Kasumi-1 (cell line): ENCODE measurements at regions not wholly inside any gene's neighbourhood (a gene's known extent, or its start where the extent isn't known, plus 50 kb on each side); places are given as distances from the start of the nearest gene placed in this dataset.
A peak's percentile ranks its signal among the peaks of the same experiment; 100 is the strongest.
"Not testable (repeated sequence)": the region's sequence is repeated elsewhere in the genome, so short reads cannot be mapped to it uniquely, and the experiment has no call there.

Experiments
- DNase-seq, 2 experiments: peaks; one replicate each; lab custom pipeline; 2025; lab: John Stamatoyannopoulos, UW

GRCh38 chr15:66635817-66636216 is 66.2 kb upstream of the SMAD6 start:
- no peak for DNase-seq

- DNase-seq = not testable (repeated sequence)
Observed at GRCh38 chr15:66637044-66637443, 65.0 kb upstream of the SMAD6 start.

DNA sequence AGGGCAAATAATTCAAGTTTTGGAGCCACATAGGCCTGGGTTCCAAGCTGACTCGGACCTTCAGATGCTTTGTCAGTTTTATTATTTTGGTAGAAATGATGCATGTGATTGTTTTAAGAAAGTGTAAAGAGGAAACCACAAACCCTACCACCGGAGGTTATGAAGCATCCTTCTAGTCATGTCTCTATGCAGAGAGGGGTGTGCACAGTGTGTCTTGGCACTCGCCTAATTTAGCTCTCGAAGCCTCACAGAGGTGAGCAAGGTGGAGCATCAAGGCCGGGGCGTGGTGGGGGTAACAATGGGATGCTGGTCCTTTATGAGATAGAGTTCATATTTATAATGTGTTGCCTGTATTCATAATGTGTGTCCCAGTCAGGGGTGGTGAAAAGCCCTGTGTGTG is 63.7 kb upstream of the SMAD6 start:
- peak in 1 of 2 experiments; percentile 26 for DNase-seq

DNA sequence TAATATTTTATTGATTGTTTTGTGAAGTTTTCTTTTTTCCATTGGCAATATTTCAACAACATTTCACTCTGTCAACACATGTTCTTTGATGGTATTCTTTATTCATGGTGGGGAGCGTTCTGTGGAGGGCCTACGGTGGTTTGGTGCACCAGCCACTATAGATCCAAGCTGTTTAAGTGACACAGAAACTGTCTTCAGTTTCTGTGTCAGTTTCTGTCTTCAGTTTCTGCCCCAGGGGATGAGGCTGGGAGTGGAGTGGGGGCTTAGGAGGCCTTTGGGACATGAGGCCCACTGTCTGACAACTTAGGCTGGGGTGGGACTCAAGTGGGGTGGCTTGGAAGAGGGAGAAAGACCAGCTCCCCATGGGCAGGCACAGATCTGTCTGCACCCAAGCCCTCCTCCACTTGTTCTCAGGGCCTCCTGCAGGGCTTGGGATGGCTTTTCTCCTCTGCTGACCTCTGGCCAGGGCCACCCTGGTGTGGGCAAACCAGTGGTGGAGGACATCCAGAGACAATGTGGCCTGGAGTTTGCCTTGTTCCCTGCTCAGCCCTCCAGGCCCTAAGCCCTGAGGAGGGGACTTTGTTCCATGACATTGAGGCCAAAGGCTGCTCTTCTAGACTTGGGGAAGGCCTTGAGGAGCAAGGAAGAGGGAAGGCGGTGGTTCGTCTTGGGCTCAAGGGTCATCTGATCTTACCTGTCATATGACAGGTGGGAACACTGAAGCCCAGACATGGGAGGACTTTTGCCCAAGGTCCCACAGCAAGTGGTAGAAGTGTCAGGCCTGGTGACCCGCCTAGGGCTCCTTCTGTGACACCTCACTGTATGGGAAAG is 60.3 kb upstream of the SMAD6 start:
- DNase-seq = no peak

DNA sequence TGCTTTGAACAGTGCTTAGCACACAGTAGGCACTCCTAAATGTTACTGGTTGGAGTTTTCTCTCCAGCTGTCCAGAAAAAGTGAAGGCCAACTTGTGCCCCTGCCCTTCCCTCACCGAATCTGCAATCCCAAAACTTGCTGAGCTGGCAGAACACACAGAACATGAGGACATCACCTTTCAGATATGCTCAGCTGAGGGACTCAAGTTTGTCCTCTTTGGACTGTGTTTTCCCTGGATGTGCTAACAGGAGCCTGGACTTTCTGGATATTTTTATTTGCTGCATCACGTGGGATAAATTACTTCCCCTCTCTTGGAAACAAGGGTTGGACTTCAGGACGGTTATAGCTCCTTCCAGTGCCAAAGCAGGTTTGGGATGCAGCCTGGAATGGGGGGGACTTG is 59.5 kb upstream of the SMAD6 start:
- no peak for DNase-seq

- no peak for DNase-seq
Observed at GRCh38 chr15:66643033-66643432, 59.0 kb upstream of the SMAD6 start.

DNA sequence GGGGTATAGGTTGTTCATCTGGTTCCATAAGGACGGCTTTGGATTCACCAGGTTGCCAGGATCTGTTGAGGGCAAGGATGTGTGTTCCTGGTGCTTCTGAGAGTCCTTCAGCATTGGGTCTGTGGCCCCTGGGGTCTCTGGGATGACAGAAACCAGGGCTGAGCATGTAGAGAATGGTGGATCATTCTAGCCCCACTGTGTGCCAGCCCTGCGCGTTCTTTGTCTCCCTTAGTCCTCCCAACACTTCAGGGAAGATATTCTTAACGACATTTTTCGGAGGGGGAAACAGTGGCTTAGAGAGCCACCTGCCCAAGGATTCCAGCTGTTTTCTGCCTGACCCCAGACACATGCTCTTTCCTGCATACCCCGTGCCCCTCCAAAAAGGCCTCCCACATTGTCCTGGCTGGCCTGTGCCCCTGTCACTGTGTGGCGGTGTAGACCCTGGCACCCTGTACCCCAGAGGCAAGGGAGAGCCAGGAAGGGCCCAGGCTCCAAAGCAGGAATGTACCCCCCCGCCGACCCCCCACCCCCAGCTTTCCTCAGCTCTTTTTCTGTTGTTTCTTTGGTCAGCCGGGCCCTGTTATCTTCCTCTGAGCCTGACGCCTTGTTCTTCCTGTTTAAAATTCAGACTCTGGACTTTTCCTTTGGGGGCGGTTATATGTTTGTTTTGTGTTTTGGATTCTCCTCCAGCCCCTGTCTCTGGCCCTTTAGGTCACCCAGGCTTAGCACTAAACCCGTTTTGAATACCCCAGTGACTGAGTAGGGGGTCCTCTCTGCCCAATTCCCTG is 57.8 kb upstream of the SMAD6 start:
- no peak for DNase-seq

GRCh38 chr15:66644869-66645268 is 57.2 kb upstream of the SMAD6 start:
- DNase-seq = no peak

- DNase-seq = no peak
Observed at GRCh38 chr15:66646308-66646707, 55.7 kb upstream of the SMAD6 start.

- DNase-seq = no peak
Observed at GRCh38 chr15:66646799-66647198, 55.2 kb upstream of the SMAD6 start.

DNA sequence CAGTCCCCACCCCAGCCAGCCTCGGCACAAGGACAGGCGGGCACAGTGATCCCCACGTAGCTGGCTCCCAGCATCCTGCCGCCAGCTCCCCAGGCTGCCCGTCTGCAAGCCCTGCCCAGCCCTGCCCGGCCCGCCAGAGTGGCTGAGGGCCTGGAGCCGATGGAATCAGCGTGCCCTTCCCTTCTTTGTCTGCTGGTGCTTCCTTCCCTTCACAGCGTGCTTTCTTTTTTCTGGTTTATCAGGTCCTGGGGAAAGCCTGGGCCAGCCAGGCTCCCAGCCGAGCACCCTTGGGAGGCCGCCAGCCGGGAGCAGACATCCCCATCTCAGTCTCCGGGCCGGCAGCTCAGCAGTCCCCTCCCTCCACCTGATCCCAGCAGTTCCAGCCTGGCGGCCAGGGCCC is 54.7 kb upstream of the SMAD6 start:
- no peak for DNase-seq

DNA sequence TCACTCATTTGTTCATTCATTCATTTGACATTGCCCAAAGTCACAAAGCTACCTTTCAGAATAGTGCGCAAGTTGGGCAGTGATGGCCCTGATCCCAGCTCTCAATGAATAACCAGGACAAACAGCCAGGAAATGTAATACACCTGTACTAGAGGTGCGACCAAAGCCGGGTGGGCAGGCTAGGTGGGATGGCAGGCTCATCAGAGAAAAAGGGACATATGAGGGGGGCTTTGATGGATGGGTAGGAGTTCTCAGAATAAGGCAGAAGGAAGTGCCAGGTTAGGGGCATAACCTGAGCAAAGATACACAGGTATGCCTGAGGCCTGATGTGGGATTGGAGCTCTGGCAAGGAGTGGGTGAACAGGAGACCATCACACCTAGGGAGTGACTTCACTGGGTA is 53.4 kb upstream of the SMAD6 start:
- no peak for DNase-seq

DNA sequence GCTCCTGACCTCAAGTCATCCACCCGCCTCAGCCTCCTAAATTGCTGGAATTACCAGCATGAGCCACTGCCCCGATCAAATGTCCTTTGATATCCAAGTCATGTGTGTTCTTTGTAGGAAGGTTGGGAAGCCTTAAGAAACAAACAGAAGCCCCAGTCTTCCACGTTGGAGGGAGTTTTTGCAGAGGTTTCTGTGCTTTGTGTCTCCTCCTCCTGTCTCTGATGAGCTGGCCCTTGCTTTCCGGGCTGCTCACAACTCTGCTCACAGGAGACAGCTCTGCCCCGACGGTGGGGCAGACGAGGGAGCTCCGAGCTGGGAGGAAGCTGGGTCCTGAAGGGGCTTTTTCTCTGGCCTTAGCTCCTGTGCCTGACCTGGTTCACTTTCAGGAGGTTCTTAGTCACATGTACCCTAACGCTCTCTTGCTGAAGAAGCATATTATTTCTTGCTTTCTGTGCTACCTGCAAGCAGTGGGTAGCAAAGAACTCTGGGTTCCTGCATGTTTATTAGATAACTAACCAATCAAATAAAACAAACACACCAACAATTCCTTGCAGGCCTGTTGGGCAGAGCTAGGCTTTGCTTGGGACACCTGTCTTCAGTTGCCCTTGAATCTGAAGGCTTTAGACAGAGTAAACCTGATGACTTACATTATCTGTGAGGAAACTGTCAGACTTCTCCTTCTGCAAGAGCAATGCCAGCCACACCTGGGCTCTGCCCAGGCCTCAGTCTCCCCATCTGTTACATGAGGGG is 52.6 kb upstream of the SMAD6 start:
- DNase-seq = no peak

- DNase-seq = no peak
Observed at GRCh38 chr15:66650433-66650832, 51.6 kb upstream of the SMAD6 start.

- peak in 1 of 2 experiments; percentile 19 for DNase-seq
Observed at GRCh38 chr15:66651198-66651597, 50.8 kb upstream of the SMAD6 start.

GRCh38 chr15:66651913-66652642 is 50.0 kb upstream of the SMAD6 start:
- no peak for DNase-seq
